PFSK-1 (cell line): ENCODE measurements at regions not wholly inside any gene's neighbourhood (a gene's known extent, or its start where the extent isn't known, plus 50 kb on each side); places are given as distances from the start of the nearest gene placed in this dataset.

Experiments
- FOXP2 ChIP-seq: optimal IDR thresholded peaks from 2 replicates; pipeline ENCODE3; 2011; ENCODE audit warnings: borderline replicate concordance, control low read depth, inconsistent platforms; ENCODE audit not compliant: insufficient read depth; ENCODE audit errors: extremely low read length, extremely low read depth
- POLR2AphosphoS5 ChIP-seq: IDR thresholded peaks from 2 replicates; pipeline ENCODE4 v1.6.1; 2012; ENCODE audit warnings: low read depth, mild to moderate bottlenecking, control low read depth, low read length, moderate library complexity
- SIN3A ChIP-seq: IDR thresholded peaks from 2 replicates; pipeline ENCODE4 v1.6.1; 2012; ENCODE audit warnings: mild to moderate bottlenecking, low read length, moderate library complexity, borderline replicate concordance; ENCODE audit not compliant: insufficient read depth
- TAF1 ChIP-seq: IDR thresholded peaks from 2 replicates; pipeline ENCODE4 v1.6.1; 2012; ENCODE audit warnings: low read length, control low read depth, borderline replicate concordance; ENCODE audit not compliant: insufficient read depth
- TF ChIP-seq, protein P1 (sequence below), 2 experiments: IDR thresholded peaks; 2 replicates each; pipeline versions ENCODE4 v1.6.1 to v1.8.0; 2011 to 2012; ENCODE audit warnings: low read depth in 2 of 2, low read length in 2 of 2, control low read depth in 1 of 2, inconsistent platforms in 1 of 2, mild to moderate bottlenecking in 1 of 2, moderate library complexity in 1 of 2; ENCODE audit not compliant: insufficient read depth in 1 of 2

DNA sequence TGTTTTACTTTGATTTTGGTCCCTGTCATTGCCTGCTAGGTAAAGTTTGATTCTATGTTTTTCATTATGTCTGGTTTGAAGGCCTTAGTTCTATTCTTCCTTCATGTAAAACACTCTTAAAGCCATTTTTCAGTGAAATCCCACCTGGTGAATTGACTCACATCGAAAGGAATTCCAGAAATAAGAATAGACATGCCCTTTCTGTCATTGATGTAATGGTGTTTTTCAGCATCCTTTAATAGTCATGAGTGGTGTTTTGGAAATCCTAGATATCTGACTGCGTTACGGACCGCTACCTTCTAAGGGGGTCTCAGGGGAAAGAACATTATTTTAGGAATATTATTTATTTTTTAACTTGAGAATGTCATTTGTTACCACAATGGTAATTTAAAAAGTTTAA lies 104.5 kb upstream of the ZEB2 start:
- TF ChIP-seq TAF1 (no peak), SIN3A (no peak), POLR2AphosphoS5 (no peak), FOXP2 (no peak)
- TF ChIP-seq, protein P1, sequence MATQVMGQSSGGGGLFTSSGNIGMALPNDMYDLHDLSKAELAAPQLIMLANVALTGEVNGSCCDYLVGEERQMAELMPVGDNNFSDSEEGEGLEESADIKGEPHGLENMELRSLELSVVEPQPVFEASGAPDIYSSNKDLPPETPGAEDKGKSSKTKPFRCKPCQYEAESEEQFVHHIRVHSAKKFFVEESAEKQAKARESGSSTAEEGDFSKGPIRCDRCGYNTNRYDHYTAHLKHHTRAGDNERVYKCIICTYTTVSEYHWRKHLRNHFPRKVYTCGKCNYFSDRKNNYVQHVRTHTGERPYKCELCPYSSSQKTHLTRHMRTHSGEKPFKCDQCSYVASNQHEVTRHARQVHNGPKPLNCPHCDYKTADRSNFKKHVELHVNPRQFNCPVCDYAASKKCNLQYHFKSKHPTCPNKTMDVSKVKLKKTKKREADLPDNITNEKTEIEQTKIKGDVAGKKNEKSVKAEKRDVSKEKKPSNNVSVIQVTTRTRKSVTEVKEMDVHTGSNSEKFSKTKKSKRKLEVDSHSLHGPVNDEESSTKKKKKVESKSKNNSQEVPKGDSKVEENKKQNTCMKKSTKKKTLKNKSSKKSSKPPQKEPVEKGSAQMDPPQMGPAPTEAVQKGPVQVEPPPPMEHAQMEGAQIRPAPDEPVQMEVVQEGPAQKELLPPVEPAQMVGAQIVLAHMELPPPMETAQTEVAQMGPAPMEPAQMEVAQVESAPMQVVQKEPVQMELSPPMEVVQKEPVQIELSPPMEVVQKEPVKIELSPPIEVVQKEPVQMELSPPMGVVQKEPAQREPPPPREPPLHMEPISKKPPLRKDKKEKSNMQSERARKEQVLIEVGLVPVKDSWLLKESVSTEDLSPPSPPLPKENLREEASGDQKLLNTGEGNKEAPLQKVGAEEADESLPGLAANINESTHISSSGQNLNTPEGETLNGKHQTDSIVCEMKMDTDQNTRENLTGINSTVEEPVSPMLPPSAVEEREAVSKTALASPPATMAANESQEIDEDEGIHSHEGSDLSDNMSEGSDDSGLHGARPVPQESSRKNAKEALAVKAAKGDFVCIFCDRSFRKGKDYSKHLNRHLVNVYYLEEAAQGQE (IDR thresholded peaks at IDR 0.05; ENCODE audit: insufficient read depth in 1 of 2, low read depth in 2 of 2, low read length in 2 of 2) = no peak

DNA sequence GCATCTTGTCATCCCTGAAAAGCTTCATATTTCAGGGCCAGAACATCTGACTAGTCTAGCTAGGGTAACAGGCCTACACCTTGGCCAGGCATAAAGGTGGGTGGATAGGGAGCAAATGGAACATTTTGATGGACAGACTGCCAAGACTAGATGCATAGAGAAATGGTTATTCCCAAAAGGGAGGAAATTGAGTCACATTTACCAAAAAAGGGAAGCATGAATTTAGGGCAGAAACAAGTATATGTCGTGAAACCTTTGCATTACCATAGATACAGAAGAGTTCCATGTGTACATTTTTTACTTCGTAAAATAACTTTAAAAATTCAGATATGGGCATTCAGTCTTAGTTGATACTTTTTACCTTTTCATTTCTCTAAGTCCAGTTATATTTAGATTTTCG lies 101.3 kb upstream of the ZEB2 start:
- TF ChIP-seq TAF1 (no peak), POLR2AphosphoS5 (no peak), FOXP2 (no peak), SIN3A (no peak)
- TF ChIP-seq, protein P1 (IDR thresholded peaks at IDR 0.05; ENCODE audit: insufficient read depth in 1 of 2, low read depth in 2 of 2, low read length in 2 of 2) = no peak

DNA sequence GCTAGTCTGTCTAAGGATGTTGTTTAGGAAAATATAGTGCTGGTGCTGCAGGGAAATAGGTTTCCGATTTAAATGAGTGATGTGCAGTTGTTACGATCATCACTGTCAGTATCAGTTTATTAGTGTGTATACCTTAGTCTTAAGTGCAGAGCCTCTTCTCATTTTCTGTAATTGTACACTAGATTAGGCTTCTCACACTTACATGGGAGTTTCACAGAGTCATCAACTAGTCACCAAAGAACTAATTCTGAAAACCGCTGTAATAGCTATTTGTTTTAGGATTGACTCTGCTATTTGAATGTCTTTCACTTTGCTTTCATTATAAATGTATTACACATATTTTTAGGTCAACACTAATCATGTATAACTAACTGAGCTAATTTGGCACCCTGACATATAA lies 99.8 kb upstream of the ZEB2 start:
- TF ChIP-seq FOXP2 = no peak
- TF ChIP-seq TAF1 = no peak
- TF ChIP-seq SIN3A = no peak
- TF ChIP-seq, protein P1 (IDR thresholded peaks at IDR 0.05; ENCODE audit: insufficient read depth in 1 of 2, low read depth in 2 of 2, low read length in 2 of 2) = no peak
- no peak for TF ChIP-seq POLR2AphosphoS5

DNA sequence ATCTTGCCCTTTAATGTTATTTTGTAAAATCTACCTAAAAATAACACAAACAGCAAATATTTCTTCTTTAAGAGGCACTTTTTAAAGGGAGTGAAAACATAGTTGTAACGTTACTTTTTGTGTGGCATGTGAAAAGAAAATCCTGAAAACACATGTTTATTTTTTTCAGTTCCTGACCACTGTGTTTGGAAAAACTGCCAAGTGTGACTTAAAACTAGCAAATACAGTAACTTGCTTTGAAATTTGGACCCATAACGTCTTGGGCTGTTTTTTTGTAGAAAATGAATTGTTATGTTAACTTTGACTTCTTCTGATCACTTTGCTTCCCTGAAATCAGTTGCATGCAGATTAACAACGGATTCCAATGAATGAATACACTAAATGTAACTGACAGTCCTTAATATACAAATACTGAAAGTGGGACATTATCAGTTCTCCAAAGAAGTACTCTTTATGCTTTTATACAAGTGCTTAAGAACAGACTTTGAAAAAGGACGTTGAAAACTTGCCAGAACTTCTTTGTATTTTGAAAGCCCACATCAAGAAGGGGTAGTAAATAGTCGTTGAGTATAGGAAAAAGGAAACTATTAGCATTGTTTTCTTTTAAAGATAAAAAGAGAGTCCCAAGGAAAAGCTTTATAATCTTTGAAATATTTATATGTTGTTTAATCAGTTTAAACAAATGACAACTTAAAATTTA lies 96.1 kb upstream of the ZEB2 start:
- no peak for TF ChIP-seq POLR2AphosphoS5
- TF ChIP-seq TAF1 = no peak
- TF ChIP-seq FOXP2 = no peak
- TF ChIP-seq SIN3A = no peak
- TF ChIP-seq, protein P1 (IDR thresholded peaks at IDR 0.05; ENCODE audit: insufficient read depth in 1 of 2, low read depth in 2 of 2, low read length in 2 of 2) = no peak
